Natural killer cell (primary cell): ENCODE measurements at regions not wholly inside any gene's neighbourhood (a gene's known extent, or its start where the extent isn't known, plus 50 kb on each side); places are given as distances from the start of the nearest gene placed in this dataset.

ENCODE experiments used
- ATAC-seq, 3 donors: fragments of 150-1000 bp in 2 of 3; fragments of 200-7000 bp in 1 of 3; cut with Tn5 transposase; 1 replicate in 1 of 3; 2 replicates in 2 of 3; pipeline ENCODE4 v1.10.0; 2021; ENCODE audit warnings: mild to moderate bottlenecking in 2 of 3, moderate library complexity in 2 of 3
- DNase-seq, 2 donors: peaks; one replicate each; pipeline versions ENCODE4 v3.0.0 to v3.0.0-alpha.2; 2013 to 2021; ENCODE audit warnings: mixed read lengths in 1 of 2
- H3K27ac ChIP-seq: one replicate; pipeline ENCODE4 v1.5.1; 2013; ENCODE audit warnings: mild to moderate bottlenecking, low read length
- H3K27me3 ChIP-seq: one replicate; pipeline ENCODE4 v1.6.1; 2013; ENCODE audit warnings: low read length; ENCODE audit not compliant: control insufficient read depth, insufficient read depth
- H3K36me3 ChIP-seq: one replicate; pipeline ENCODE4 v1.6.1; 2013; ENCODE audit warnings: low read length; ENCODE audit not compliant: control insufficient read depth, insufficient read depth
- H3K4me1 ChIP-seq: one replicate; pipeline ENCODE4 v1.6.1; 2013; ENCODE audit warnings: low read length; ENCODE audit not compliant: control insufficient read depth, insufficient read depth
- H3K4me3 ChIP-seq: one replicate; pipeline ENCODE4 v1.5.1; 2013; ENCODE audit warnings: low read length
- H3K9me3 ChIP-seq: one replicate; pipeline ENCODE4 v1.6.1; 2013; ENCODE audit warnings: low read length; ENCODE audit not compliant: control insufficient read depth, insufficient read depth
- H3K27ac Mint-ChIP-seq, 2 donors: one replicate each; pipeline ENCODE4 v1.8.0; 2022; ENCODE audit warnings: mild to moderate bottlenecking in 2 of 2, mixed read lengths in 2 of 2, moderate library complexity in 1 of 2
- H3K27me3 Mint-ChIP-seq, 2 donors: one replicate each; pipeline ENCODE4 v1.8.0; 2022; ENCODE audit warnings: low read depth in 2 of 2, mixed read lengths in 2 of 2
- H3K36me3 Mint-ChIP-seq: one replicate; pipeline ENCODE4 v1.8.0; 2022; ENCODE audit warnings: mixed read lengths
- H3K4me1 Mint-ChIP-seq, 2 donors: one replicate each; pipeline ENCODE4 v1.8.0; 2022; ENCODE audit warnings: mixed read lengths in 2 of 2
- H3K4me3 Mint-ChIP-seq: one replicate; pipeline ENCODE4 v1.8.0; 2022; ENCODE audit warnings: mild to moderate bottlenecking, moderate library complexity, mixed read lengths
- H3K9me3 Mint-ChIP-seq, 2 donors: one replicate each; pipeline ENCODE4 v1.8.0; 2022; ENCODE audit warnings: mixed read lengths in 2 of 2
- WGBS: methylation state at CpG from one replicate; pipeline ENCODE4 v1.1.7; 2013; ENCODE audit warnings: missing lambda C conversion rate; ENCODE audit not compliant: insufficient coverage; 5-methylcytosine and 5-hydroxymethylcytosine counted together
- intact Hi-C: fragments of 100-400 bp; cut with micrococcal nuclease; formaldehyde crosslinking; loops from one replicate; pipeline ENCODE4 v1.14.2; 2022
- TF ChIP-seq, protein P1 (sequence below): fragments of 200-600 bp; IDR thresholded peaks from one replicate; pipeline ENCODE4 v1.8.0; 2022; ENCODE audit warnings: antibody characterized with exemption

- 91% methylated on average over 3 of the region's 3 CpGs for WGBS
- Histone ChIP-seq H3K27me3 (no peaks in the 10 kb centered on the region), H3K27ac (no peak overlapping the region), H3K9me3 (peaks cover 25% of the 10 kb centered on the region), H3K4me1 (no peaks in the 10 kb centered on the region), H3K36me3 (no peaks in the 10 kb centered on the region), H3K4me3 (no peak overlapping the region)
- intact Hi-C loops: no loop called here
- Mint-ChIP-seq H3K4me1 (no peaks in the 10 kb centered on the region), H3K36me3 (no peaks in the 10 kb centered on the region), H3K4me3 (no peak overlapping the region), H3K27ac (no peak overlapping the region), H3K27me3 (no peaks in the 10 kb centered on the region), H3K9me3 (peaks cover 5 to 8% of the 10 kb centered on the region in 2 donors)
- ATAC-seq (no peak), DNase-seq (no peak)
- TF ChIP-seq, protein P1, sequence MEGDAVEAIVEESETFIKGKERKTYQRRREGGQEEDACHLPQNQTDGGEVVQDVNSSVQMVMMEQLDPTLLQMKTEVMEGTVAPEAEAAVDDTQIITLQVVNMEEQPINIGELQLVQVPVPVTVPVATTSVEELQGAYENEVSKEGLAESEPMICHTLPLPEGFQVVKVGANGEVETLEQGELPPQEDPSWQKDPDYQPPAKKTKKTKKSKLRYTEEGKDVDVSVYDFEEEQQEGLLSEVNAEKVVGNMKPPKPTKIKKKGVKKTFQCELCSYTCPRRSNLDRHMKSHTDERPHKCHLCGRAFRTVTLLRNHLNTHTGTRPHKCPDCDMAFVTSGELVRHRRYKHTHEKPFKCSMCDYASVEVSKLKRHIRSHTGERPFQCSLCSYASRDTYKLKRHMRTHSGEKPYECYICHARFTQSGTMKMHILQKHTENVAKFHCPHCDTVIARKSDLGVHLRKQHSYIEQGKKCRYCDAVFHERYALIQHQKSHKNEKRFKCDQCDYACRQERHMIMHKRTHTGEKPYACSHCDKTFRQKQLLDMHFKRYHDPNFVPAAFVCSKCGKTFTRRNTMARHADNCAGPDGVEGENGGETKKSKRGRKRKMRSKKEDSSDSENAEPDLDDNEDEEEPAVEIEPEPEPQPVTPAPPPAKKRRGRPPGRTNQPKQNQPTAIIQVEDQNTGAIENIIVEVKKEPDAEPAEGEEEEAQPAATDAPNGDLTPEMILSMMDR: no peak
These were observed 252.3 kb upstream of the LRRC7 start for GRCh38 chr1:69315416-69315815.

GRCh38 chr1:69315823-69316222 lies 251.9 kb upstream of the LRRC7 start:
- Mint-ChIP-seq H3K27ac (no peak overlapping the region), H3K36me3 (no peaks in the 10 kb centered on the region), H3K9me3 (peaks cover 8 to 11% of the 10 kb centered on the region in 2 donors), H3K4me1 (no peaks in the 10 kb centered on the region), H3K27me3 (no peaks in the 10 kb centered on the region), H3K4me3 (no peak overlapping the region)
- H3K4me1 ChIP-seq: no peaks in the 10 kb centered on the region
- no peak overlapping the region for H3K27ac ChIP-seq
- H3K36me3 ChIP-seq: no peaks in the 10 kb centered on the region
- DNase-seq (no peak), ATAC-seq (peak in 1 of 3 donors; percentile 14)
- intact Hi-C loops: no loop called here
- H3K4me3 ChIP-seq: no peak overlapping the region
- TF ChIP-seq, protein P1: no peak
- H3K27me3 ChIP-seq: no peaks in the 10 kb centered on the region
- H3K9me3 ChIP-seq: peaks cover 25% of the 10 kb centered on the region

GRCh38 chr1:69319287-69319686 lies 248.4 kb upstream of the LRRC7 start:
- DNase-seq (no peak), ATAC-seq (no peak)
- peaks cover 12% of the 10 kb centered on the region for H3K9me3 ChIP-seq
- intact Hi-C loops: no loop called here
- no peaks in the 10 kb centered on the region for H3K4me1 ChIP-seq
- no peaks in the 10 kb centered on the region for H3K36me3 ChIP-seq
- TF ChIP-seq, protein P1: no peak
- peaks cover 8 to 16% of the 10 kb centered on the region in 2 donors for H3K9me3 Mint-ChIP-seq
- no peak overlapping the region for H3K27ac ChIP-seq
- H3K4me1 Mint-ChIP-seq: no peaks in the 10 kb centered on the region
- no peaks in the 10 kb centered on the region for H3K27me3 ChIP-seq
- H3K4me3 Mint-ChIP-seq: no peak overlapping the region
- H3K27me3 Mint-ChIP-seq: no peaks in the 10 kb centered on the region
- no peak overlapping the region for H3K4me3 ChIP-seq
- WGBS: 30% methylated on average over 4 of the region's 5 CpGs
- no peak overlapping the region for H3K27ac Mint-ChIP-seq
- H3K36me3 Mint-ChIP-seq: no peaks in the 10 kb centered on the region

- ATAC-seq (no peak), DNase-seq (no peak)
- intact Hi-C loops: no loop called here
- TF ChIP-seq, protein P1: no peak
- no peaks in the 10 kb centered on the region for H3K27me3 Mint-ChIP-seq
- H3K4me3 Mint-ChIP-seq: no peak overlapping the region
- H3K36me3 ChIP-seq: no peaks in the 10 kb centered on the region
- H3K4me1 Mint-ChIP-seq: no peaks in the 10 kb centered on the region
- H3K27ac ChIP-seq: no peak overlapping the region
- WGBS: 41% methylated on average over 4 of the region's 5 CpGs
- H3K36me3 Mint-ChIP-seq: no peaks in the 10 kb centered on the region
- peaks cover 6% of the 10 kb centered on the region for H3K9me3 ChIP-seq
- H3K27me3 ChIP-seq: no peaks in the 10 kb centered on the region
- no peak overlapping the region for H3K4me3 ChIP-seq
- peaks cover 6 to 16% of the 10 kb centered on the region in 2 donors for H3K9me3 Mint-ChIP-seq
- no peaks in the 10 kb centered on the region for H3K4me1 ChIP-seq
- no peak overlapping the region for H3K27ac Mint-ChIP-seq
These were observed 246.9 kb upstream of the LRRC7 start for GRCh38 chr1:69320757-69321211.
